GM23338 (cell line): ENCODE measurements at regions not wholly inside any gene's neighbourhood (a gene's known extent, or its start where the extent isn't known, plus 50 kb on each side); places are given as distances from the start of the nearest gene placed in this dataset.

Experiments used
- EZH2 ChIP-seq: fragments of 200-600 bp; sonication (generic); IDR thresholded peaks from one replicate; pipeline ENCODE4 v1.8.0; 2017; ENCODE audit warnings: antibody characterized with exemption, mild to moderate bottlenecking, low read depth; ENCODE audit not compliant: unreplicated experiment
- EZH2phosphoT487 ChIP-seq: fragments of 200-600 bp; sonication (generic); IDR thresholded peaks from one replicate; pipeline ENCODE4 v1.8.1; 2018; ENCODE audit warnings: antibody characterized with exemption; ENCODE audit not compliant: unreplicated experiment
- JUNB ChIP-seq: IDR thresholded peaks from one replicate; pipeline ENCODE4 v1.6.1; 2016; ENCODE audit warnings: antibody characterized with exemption; ENCODE audit not compliant: unreplicated experiment
- NANOG ChIP-seq: IDR thresholded peaks from 2 replicates; pipeline ENCODE4 v1.6.1; 2016; ENCODE audit warnings: antibody characterized with exemption, borderline replicate concordance
- POLR2AphosphoS5 ChIP-seq: IDR thresholded peaks from 2 replicates; pipeline ENCODE4 v1.6.1; 2016; ENCODE audit warnings: antibody characterized with exemption, low read depth
- REST ChIP-seq: IDR thresholded peaks from one replicate; pipeline ENCODE4 v1.6.1; 2018; ENCODE audit warnings: antibody characterized with exemption; ENCODE audit not compliant: unreplicated experiment
- STAT1 ChIP-seq: IDR thresholded peaks from one replicate; pipeline ENCODE4 v1.6.1; 2016; ENCODE audit warnings: antibody characterized with exemption; ENCODE audit not compliant: unreplicated experiment
- TF ChIP-seq, protein P1 (sequence below), 2 experiments: fragments of 200-600 bp in 1 of 2; sonication (generic) in 1 of 2; conservative IDR thresholded peaks; 2 replicates each; pipeline versions ENCODE4 v1.5.1 to v1.6.1; 2016 to 2017; ENCODE audit warnings: antibody characterized with exemption in 2 of 2, low read depth in 2 of 2, mild to moderate bottlenecking in 2 of 2, moderate library complexity in 1 of 2
- TF ChIP-seq, protein P2 (sequence below): IDR thresholded peaks from 2 replicates; pipeline ENCODE4 v1.6.1; 2016; ENCODE audit warnings: antibody characterized with exemption

DNA sequence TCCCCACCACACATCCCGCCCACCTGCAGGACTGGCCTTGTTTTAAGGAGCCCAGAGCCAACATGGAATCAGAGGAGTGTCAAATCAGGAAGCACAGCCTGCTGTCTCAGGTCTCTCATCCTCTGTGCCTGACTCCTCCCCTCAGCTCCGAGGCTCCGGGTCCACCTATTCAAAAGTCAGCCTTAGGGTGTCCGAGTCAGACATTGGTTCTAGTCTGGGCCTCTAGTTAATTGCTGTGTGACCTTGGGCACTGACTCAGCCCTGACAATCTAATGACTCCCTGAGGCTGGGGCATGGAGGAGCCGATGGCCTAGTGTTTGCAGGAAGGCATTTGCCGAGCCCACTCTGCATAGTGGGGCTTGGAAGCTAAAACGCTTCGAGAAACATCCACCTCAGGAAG is 223.1 kb upstream of the PPP2R2D start:
- TF ChIP-seq, protein P1, sequence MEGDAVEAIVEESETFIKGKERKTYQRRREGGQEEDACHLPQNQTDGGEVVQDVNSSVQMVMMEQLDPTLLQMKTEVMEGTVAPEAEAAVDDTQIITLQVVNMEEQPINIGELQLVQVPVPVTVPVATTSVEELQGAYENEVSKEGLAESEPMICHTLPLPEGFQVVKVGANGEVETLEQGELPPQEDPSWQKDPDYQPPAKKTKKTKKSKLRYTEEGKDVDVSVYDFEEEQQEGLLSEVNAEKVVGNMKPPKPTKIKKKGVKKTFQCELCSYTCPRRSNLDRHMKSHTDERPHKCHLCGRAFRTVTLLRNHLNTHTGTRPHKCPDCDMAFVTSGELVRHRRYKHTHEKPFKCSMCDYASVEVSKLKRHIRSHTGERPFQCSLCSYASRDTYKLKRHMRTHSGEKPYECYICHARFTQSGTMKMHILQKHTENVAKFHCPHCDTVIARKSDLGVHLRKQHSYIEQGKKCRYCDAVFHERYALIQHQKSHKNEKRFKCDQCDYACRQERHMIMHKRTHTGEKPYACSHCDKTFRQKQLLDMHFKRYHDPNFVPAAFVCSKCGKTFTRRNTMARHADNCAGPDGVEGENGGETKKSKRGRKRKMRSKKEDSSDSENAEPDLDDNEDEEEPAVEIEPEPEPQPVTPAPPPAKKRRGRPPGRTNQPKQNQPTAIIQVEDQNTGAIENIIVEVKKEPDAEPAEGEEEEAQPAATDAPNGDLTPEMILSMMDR (conservative IDR thresholded peaks at IDR 0.05; ENCODE audit: low read depth in 2 of 2) = no peak
- TF ChIP-seq REST = no peak
- no peak for TF ChIP-seq NANOG
- no peak for TF ChIP-seq POLR2AphosphoS5
- TF ChIP-seq EZH2phosphoT487 = no peak
- no peak for TF ChIP-seq STAT1
- TF ChIP-seq, protein P2, sequence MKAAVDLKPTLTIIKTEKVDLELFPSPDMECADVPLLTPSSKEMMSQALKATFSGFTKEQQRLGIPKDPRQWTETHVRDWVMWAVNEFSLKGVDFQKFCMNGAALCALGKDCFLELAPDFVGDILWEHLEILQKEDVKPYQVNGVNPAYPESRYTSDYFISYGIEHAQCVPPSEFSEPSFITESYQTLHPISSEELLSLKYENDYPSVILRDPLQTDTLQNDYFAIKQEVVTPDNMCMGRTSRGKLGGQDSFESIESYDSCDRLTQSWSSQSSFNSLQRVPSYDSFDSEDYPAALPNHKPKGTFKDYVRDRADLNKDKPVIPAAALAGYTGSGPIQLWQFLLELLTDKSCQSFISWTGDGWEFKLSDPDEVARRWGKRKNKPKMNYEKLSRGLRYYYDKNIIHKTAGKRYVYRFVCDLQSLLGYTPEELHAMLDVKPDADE = no peak
- TF ChIP-seq EZH2 = no peak
- TF ChIP-seq JUNB = no peak
